CD4-positive, alpha-beta T cell treated with Interleukin-21 for 1 hour (primary cell): ENCODE measurements at regions not wholly inside any gene's neighbourhood (a gene's known extent, or its start where the extent isn't known, plus 50 kb on each side); places are given as distances from the start of the nearest gene placed in this dataset.
A peak's percentile ranks its signal among the peaks of the same experiment; 100 is the strongest.
"Not testable (repeated sequence)": the region's sequence is repeated elsewhere in the genome, so short reads cannot be mapped to it uniquely, and the experiment has no call there.

Source experiments
- DNase-seq: peaks from one replicate; pipeline ENCODE4 v3.0.0-alpha.2; 2020

DNA sequence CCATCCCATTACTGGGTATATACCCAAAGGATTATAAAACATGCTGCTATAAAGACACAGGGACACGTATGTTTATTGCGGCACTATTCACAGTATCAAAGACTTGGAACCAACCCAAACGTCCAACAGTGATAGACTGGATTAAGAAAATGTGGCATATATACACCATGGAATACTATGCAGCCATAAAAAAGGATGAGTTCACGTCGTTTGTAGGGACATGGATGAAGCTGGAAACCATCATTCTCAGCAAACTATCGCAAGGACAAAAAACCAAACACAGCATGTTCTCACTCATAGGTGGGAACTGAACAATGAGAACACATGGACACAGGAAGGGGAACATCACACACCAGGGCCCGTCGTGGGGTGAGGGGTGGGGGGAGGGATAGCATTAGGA lies 106.1 kb downstream of the CHD1L start:
- not testable (repeated sequence) for DNase-seq

DNA sequence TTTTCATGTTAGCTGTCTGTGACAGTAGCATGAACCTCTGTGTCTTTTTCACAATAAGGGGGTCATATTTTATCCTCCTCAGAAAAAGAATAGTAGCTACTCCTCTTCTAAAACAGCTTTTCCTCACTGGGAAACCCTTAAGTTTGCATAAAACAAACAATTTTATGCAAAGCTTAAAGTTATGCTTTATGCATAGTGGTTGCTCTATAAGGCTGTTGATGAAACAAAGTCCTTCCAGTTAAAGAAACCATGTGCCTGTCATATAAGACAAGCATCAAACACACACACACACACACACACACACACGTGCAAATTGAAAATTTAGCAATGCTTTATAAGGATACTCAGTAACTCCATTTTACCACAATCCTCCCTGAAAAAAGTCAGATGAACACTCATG lies 107.0 kb downstream of the CHD1L start:
- no peak for DNase-seq

DNA sequence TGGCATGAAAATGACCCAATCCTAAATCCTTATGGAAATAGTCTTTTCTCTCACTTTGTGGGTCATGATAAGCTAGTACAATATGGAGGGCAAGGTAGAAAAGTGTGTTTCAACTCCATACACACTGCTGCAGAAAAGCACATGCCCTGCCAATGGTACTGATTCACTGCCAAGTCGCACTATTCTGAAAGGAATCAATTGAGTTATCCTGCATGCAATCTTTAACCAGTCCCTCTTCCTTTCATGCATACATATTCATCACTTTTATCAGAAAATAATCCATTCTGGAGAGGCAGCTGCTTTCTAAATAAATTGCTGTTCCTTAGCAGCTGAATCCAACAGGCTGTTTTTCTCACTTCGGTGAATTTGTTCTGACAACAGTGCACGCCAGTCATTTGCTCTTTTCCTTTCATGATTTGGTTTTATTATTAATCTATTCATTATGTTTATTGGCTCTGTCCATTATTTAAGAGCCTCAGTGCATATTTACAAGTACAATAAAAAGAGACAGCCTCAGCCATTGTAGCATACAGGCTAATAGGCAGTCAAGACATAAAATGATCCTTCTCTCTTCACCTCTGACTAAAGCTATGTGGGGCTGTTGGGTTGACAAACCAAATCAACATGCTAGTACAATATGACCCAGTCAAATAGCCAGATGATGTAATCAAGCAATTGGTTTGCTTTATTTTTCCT lies 108.8 kb downstream of the CHD1L start:
- DNase-seq = no peak

DNA sequence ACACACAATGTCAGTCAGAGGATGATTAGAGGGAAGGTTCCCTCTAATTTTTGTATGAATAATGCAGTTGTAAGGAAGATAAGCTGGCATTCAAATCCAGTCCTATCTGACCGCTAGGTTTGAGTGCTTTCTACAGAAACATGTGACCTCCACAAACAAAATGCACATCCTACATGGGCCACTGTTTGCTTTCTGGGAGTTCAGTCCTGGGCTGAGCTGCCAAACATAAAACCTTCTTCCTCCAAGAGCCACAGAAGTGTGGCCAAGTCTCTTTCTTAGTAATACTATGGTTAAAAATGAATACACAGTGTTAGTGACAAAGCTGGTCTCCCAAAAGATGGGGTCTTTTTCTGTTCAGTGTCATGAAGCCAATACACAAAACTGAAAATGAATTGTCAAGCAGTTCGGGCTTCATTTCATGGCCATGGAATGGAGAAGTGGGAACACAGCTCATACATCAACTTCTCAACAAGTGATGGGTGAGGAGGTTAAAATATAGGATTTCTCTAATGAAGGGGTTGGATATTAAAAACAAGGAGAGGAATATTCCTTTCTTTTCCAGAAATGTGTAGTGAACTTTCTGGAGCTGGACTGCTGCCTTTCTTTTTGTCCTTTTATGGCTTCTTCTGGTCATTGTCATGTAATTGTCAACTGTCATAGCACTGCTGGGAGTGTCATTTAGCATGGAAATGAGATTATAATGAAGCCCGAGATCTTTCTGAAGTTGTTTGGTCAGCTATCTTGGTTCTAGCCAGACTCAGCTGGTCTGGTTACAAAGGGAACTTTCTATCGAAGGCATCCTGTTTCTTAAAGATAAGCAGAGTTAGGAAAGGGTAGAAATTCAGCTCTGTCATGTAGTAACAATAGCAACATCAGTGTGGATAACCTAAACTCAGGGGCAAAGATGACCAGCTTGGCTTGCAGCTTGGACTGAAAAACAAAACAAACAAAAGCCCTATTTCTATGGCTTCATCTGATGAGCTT lies 135.1 kb downstream of the CHD1L start:
- no peak for DNase-seq

DNA sequence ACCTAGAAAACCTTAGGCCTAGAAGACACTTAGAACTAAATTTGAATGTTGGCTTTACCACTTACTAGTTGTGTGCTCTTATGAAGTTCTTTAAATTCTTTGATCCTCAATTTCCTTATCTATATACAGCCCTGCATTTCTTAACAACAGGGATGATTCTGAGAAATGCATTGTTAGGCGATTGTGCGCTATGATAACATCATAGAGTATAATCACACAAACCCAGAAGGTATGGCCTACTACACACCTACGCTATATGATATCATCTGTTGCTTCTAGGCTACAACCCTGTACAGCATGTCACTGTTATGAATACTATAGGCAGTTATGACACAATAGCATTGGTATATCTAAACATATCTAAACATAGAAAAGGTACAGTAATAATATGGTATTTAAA lies 137.4 kb downstream of the CHD1L start:
- DNase-seq = no peak

- DNase-seq = no peak
Measured at GRCh38 chr1:147384804-147385203, 142.3 kb downstream of the CHD1L start.

DNA sequence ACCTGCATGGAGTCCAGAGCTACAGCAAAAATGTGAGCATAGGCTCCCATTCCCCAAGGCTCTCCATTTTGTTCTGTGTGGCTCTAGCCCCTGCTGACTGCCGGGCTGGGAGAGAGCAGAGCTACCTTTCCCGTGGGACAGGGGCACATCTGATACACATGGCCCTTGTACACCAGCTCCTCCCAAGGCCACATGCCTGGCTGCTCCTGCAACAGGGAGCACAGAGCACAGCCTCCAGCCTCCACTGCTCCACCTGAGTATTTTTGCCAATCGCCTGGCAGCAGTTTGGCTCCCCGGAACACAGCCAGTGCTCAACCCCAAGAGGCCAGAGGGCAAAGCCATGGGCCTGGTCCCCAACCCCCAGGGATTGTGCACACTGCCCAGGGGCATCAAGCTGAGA lies 146.5 kb downstream of the CHD1L start:
- no peak for DNase-seq

- peak; percentile 39 for DNase-seq
Measured at GRCh38 chr1:147389532-147390184, 147.2 kb downstream of the CHD1L start.

DNA sequence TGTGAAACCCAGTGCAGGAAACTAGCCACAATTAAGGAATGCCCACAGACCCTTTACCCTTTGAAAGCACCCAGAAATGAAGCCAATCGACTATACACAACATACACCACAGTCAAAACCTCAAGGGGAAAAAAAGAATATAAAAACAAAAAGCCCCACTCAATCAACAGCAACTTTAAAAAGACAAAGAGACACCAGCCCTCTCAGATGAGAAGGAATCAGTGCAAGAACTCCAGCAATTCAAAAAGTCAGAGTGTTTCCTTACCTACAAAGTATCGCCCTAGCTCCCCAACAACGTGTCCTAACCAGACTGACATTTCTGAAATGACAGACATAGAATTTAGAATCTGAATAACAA lies 147.7 kb downstream of the CHD1L start:
- DNase-seq = no peak

- DNase-seq = no peak
Measured at GRCh38 chr1:147391114-147391513, 148.6 kb downstream of the CHD1L start.

- not testable (repeated sequence) for DNase-seq
Measured at GRCh38 chr1:147402326-147403045, 138.8 kb upstream of the BCL9 start.

DNA sequence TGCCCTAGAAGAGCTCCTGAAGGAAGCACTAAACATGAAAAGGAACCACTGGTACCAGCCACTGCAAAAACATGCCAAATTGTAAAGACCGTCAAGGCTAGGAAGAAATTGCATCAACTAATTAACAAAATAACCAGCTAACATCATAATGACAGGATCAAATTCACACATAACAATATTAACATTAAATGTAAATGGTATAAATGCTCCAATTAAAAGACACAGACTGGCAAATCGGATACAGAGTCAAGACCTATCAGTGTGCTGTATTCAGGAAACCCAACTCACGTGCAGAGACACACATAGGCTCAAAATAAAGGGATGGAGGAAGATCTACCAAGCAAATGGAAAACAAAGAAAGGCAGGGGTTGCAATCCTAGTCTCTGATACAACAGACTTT lies 137.0 kb upstream of the BCL9 start:
- not testable (repeated sequence) for DNase-seq

GRCh38 chr1:147409886-147410285 lies 131.4 kb upstream of the BCL9 start:
- no peak for DNase-seq

DNA sequence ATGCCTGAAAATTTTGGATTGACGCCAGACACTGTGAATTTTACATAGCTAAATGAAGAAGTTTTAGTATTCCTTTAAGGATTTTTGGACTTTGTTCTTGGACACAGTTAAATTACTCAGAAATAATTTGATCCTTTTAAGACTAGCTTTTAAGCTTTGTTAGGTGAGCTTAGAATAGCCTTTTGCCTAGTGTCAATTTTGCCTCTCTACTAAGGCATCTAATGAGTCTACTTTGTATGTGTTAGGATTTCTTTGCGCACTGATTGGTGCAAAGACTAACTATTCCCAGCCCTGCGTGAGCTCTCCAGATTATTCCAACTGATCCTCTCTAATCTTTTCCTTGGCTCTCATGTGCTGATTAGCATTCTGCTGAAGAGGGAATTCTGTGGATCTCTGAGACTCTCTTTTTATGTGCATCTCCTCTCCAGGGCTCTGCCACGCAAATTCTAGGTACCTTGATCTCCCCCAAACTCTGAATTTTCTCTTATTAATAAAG lies 128.1 kb upstream of the BCL9 start:
- DNase-seq = no peak

GRCh38 chr1:147414505-147415163 lies 126.7 kb upstream of the BCL9 start:
- DNase-seq = no peak

- DNase-seq = no peak
Measured at GRCh38 chr1:147417024-147417423, 124.3 kb upstream of the BCL9 start.

- not testable (repeated sequence) for DNase-seq
Measured at GRCh38 chr1:147423100-147423827, 118.0 kb upstream of the BCL9 start.

DNA sequence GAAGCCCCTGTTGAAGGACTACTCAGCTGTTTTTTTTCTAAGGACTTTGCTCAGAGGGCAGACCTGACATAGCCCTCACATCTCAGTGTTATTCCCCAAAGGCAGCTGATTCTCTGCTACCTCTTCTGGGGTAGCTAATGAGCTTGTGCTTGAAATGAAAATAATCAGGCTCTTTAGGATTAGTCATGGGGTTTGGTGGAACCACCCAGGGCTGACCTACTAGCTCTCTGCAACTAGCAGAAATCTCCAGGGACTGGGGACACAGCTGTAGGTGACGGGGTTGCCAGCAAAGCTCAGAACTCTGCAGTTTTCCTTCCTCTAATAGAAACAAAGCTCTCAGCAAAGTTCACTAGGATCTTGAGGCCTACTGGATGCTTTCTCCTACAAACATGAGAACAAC lies 106.4 kb upstream of the BCL9 start:
- no peak for DNase-seq

DNA sequence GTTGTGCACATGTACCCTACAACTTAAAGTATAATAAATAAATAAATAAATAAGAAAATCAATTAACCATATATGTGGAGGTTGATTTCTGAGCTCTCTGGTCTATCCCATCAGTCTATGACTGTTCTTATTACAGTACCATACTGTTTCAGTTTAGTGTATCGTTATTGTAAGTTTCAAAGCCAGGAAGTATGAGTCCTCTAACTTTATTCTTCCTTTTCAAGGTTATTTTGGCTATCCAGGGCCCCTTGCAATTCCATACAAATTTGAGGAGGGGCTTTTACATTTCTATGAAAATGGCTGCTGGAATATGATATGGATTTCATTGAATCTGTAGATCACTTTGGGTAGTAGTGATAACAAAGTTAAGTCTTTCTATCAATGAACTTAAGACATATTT lies 96.9 kb upstream of the BCL9 start:
- no peak for DNase-seq

DNA sequence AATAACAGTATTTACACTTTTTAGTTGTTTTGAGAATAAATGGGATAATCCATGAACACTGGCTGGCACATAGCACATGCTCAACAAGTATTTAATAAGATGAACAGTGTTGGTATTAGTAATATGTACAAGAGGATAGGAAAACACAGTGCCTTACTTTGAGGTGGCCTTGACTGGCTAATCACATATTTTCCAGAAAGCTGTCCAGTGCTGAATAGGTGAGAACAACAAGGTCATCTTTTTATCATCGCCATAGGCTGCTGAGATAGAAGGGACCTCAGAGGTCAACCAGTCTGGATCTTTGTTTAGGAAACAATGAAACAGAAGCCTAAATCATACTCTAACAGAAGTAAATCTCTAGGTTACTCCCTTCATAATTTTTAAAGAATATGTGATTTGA lies 89.7 kb upstream of the BCL9 start:
- no peak for DNase-seq

DNA sequence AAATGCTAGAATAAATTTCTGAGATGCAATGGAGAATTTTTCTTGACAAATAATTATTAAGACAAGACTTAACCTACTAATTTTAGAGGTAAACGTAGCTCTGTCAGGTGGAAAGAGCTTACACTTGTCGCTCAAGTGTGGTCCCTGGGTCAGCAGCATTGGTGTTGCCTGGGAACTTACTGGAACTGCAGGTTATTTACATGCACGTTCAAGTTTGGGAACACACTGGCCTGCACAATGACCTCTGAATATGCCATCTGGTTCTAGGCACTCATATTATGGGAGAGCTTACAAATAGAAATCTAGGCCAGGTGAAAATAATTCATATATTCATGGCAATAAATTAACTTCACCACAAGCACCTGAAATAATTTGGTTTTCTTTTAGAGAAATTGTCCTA lies 88.5 kb upstream of the BCL9 start:
- no peak for DNase-seq

DNA sequence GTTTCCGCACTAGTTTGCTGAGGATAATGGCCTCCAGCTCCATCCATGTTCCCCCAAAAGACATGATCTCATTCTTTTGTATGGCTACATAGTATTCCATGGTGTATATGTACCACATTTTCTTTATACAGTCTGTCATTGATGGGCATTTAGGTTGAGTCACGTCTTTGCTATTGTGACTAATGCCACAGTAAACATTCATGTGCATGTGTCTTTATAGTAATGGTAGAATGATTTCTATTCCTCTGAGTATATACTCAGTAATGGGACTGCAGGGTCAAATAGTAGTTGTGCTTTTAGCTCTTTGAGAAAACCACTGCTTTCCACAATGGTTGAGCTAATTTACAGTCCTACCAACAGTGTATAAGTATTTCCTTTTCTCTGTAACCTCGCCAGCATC lies 78.3 kb upstream of the BCL9 start:
- DNase-seq = no peak
